GM18861 (cell line): ENCODE measurements at regions not wholly inside any gene's neighbourhood (a gene's known extent, or its start where the extent isn't known, plus 50 kb on each side); places are given as distances from the start of the nearest gene placed in this dataset.

ENCODE experiments used
- ATAC-seq: cut with Tn5 transposase; IDR thresholded peaks from one replicate; pipeline ENCODE4 v1.9.1; 2021; ENCODE audit not compliant: unreplicated experiment

DNA sequence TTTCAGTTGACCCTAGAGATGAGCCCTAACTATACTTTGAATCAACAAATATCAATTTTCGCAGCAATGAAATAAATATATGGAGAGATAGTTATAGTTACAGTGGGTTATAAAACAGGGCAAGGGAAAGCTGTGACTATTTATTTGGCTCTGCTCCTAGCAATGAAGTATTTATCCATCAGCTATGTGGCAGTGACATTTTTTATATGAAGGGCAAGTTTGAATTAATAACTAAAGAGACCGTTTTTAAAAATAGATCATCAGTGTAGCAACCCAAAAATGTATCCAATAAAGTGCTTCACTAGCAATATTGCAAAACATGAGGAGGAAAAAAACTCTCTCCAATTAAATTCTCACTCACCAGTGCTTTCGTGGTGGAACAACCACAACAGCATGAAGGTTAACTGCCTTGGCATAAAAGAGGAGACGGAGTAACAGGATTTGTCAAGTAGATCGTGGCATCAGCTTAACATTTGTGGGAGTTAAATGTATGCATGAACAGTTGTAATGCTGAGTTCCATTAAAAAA is 58.1 kb upstream of the NUDT4 start:
- no peak for ATAC-seq

DNA sequence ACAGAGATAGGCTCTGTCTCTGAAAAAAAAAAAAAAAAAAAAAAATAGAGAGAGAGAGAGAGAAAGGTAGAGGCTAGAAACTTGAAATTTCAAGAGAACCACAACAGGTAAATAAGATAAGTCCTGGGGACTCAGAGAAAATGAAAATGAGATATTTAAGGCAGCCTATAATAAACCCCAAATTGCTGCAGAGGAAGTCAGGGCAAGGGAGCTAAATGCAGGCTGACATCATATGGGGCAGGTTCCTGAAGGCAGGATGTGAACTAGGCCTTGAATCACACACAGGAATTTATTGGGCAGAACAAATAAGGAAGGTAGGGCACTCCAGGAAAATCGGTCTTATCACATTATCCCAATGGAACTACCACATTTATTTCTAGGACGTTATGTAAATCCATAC is 54.9 kb upstream of the NUDT4 start:
- no peak for ATAC-seq

DNA sequence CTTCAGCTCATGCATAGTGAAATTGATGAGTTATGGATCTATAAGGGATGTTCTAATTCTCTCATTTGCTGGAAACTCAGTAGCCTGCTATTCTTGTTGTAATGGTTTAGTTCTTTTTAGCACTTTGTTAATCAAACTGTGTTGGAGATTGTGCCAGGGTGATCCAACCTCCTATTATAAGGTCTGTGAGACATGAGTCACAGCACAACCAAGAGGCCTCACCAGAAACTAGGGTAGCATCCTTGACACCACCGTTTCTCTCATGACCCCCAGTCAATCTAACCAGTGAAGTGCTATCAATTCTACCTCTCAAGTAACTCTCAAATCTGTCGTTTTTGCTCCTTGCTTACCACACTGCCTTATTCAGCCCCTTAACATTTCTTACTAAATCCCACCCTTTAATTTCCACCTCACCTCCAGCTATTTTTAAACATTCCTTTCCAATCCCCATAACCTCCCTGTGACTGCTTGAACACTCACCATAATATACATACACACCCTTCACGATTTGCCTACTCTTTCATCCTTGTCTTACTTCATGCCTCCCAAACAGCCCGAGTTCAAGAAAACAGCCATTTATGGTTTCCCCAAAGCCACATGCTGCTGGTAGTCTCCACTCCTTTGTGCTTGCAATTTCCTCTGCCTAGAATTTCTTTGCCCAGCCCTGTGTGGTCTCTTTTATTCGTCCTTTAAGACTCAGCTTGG is 53.9 kb upstream of the NUDT4 start:
- ATAC-seq: no peak

DNA sequence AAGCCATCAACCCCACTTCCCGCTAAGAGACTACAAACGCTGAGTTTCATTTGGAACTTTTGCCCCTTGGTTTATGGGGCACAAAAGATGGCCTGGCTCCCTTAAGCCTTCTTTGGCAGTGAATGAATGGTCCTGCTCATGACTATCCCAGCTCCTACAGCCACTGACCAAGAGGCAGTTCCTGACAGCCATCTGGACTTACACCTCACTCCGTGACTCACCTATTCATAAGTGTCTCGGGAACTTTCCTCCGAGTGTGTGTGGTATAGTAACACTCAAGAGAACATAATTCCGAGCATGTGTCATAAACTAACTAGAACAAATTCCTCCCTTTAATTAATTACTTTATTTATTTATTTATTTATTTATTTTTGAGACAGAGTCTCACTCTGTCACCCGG is 51.9 kb upstream of the NUDT4 start:
- no peak for ATAC-seq
